GM18508 (cell line): ENCODE measurements at regions not wholly inside any gene's neighbourhood (a gene's known extent, or its start where the extent isn't known, plus 50 kb on each side); places are given as distances from the start of the nearest gene placed in this dataset.

ENCODE experiments used
- ATAC-seq: cut with Tn5 transposase; IDR thresholded peaks from one replicate; pipeline ENCODE4 v1.9.1; 2021; ENCODE audit warnings: moderate number of reproducible peaks; ENCODE audit not compliant: insufficient read depth, unreplicated experiment

- ATAC-seq, result no peak
Measured at GRCh38 chr15:94673801-94674200, 442.4 kb downstream of the MCTP2 start.

DNA sequence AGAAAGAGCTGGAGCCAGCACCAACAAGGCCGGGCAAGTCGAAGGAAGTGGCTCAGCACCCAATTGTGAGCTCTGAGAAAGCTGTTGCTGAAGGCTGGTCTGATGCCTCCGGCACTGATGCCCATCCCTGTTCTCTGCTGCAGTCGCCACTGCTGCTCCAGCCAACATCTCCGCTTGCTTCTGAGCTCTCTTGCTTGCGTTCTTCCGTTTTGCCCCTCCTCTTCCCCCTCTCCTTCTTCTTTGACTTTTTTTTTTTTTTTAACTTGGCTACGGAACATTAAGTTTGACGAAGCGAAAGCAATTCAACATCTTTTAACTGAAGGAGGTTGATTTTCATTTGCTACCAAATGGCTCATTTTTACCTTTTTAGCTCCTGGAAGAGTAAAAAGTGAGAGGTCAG is 442.9 kb downstream of the MCTP2 start:
- no peak for ATAC-seq

DNA sequence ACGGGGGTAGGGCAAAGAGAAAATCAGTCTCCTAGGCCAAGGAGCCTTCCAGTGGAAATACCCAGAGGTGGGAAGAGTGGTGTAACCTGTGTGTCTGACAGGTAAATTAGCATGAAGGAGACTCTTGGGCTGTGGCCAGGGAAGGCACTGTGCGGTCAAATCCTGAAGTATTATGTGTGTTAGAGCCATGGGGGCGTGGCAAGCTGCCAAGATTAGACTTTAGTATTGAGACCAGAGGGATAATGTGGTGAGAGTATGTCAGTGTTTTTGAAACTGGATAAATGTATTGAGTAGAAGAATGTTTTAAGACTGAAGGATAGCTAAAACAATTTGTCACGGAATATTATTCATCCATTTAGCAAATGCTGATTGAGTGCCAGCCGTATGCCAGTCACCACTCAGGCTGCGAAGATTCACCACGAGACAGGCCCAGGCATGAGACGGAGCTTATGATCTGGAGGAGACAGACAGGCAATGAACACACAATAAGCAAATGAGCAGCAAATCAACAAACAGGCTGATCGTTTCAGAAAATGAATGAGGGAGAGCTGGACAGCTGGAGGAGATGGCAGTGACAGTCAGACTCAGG is 445.9 kb downstream of the MCTP2 start:
- no peak for ATAC-seq

GRCh38 chr15:94682171-94682570 is 450.8 kb downstream of the MCTP2 start:
- ATAC-seq, result no peak

DNA sequence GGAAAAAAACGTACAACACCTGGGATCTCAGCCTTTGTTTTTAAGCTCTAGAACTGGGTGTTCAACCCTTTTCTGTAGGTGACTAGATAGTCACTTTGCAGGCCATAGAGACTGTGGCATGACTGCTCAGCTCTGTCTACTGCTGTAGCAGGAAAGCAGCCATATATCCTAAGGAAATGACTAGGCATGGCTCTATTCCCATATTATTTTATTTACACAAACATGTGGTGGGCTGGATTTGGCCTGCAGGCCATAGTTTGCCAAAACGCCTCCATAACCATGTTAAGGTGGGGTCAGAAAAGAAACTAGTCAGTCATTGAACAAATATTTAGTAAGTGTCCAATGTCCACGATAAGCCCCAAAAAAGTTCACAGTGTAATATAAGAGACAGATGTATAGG is 452.5 kb downstream of the MCTP2 start:
- no peak for ATAC-seq

GRCh38 chr15:94691169-94691568 is 459.8 kb downstream of the MCTP2 start:
- ATAC-seq, result no peak

GRCh38 chr15:94692710-94693109 is 461.3 kb downstream of the MCTP2 start:
- no peak for ATAC-seq

DNA sequence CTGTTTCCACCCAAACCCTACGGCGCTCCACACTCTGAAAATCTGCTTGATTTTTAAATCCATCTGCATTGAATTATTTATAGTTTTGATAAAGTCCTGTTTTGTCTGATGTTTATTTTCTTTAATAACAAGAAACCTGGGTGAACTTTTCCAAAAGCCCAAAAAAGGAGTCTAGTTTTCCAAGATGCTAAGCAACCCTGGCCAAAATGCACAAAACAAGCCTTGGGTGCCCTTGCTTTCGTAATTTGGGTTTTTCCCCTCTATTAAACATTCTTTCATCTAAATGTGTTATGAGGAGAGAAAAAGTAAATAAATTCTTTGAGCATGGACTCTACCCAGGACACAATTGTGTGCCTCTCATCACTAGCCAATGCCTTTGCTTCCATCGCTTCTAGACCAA is 468.9 kb downstream of the MCTP2 start:
- no peak for ATAC-seq

DNA sequence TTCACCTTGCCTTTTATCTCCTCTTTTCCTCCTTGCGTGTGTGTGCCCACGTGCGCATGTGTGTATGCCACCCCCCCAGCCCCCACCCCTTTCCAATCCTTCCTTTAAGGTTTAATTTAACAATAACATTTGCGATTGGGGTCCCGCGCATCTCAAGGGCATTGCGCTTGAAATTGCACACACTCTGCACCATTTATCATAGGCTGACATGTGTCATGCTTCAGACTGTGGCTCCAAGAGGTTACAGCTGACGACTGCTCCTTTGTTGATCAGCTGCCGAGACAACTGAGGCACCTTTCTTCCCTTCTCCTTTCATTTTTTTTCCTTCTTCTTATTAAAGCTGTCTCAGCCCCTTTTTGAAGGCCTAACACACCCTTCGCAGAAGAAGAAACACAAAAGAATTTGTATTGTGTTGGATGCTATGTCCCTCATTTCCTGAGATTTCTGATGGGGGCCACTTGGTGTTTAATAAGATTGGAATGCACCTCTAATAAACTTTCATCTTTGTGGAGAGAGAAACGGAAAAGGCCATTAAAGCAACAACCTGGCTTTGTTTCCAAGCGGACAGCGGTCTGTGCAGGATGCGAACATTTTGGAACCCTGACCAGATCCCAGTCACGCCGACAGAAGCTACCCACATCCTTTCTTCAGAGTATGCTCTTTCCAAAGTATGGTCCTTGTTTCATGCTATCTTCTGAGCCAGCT is 470.1 kb downstream of the MCTP2 start:
- ATAC-seq, result no peak

- ATAC-seq, result no peak
Measured at GRCh38 chr15:94703596-94703995, 472.2 kb downstream of the MCTP2 start.

- no peak for ATAC-seq
Measured at GRCh38 chr15:94704421-94704820, 473.1 kb downstream of the MCTP2 start.

GRCh38 chr15:94704946-94705345 is 473.6 kb downstream of the MCTP2 start:
- ATAC-seq, result no peak

GRCh38 chr15:94709319-94709718 is 478.0 kb downstream of the MCTP2 start:
- no peak for ATAC-seq

GRCh38 chr15:94722024-94722636 is 490.8 kb downstream of the MCTP2 start:
- no peak for ATAC-seq

DNA sequence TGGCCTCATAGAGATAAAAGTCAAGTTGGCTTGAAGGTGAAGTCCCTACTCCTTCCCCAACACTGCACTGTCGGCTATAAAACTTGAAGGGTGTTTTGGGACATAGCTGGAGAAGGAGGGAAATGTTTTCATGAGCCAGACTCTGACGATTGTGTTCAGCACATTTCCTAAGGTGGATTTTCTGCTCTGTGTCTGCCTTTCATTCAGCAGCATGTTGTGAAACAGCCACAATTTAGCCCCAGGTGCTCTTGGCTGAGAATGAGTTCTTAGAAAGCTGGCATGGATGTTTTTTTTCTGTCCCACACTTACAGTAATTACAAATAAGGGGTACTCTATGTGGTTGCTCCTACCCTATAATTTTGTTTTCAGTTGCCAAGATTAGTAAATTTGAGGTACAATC is 492.4 kb downstream of the MCTP2 start:
- no peak for ATAC-seq

DNA sequence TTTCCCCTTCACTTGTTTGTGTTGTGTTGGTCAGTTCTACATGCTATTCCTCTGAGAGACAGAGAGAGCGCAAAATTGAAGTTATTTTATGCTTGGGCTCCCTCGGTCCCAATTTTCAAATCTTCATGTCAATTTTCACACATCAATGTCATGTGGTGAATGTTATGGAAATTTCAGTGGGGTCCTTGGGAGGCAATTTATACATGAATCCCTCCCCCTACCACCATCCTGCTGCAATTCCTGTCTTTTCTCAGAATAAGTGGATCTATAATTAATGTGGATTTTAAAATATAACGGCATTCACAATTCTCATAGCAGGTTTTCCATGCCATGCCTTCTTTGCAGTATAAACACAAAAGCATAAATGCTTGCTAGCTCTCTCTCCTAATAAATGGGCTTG is 499.9 kb downstream of the MCTP2 start:
- ATAC-seq, result no peak

- no peak for ATAC-seq
Measured at GRCh38 chr15:94734460-94734859, 503.1 kb downstream of the MCTP2 start.

DNA sequence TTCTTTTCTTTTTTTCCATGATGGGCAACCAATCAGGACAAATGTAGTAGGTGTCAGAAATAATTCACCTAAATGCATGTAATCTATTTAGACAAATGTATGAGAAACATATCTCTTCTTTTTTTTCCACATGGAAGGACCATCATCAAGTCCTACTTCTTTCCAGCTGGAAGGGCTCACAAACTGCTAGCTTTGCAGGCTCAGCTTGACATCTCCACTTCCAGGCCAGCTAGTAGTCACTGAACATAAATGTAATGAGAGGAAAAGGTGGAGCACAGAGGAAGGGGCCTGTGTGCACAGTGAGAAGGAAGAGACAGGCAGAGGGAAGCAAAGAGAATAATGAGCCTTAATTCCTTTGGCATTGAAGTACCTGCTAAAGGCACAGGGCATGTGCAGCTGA is 504.9 kb downstream of the MCTP2 start:
- no peak for ATAC-seq

GRCh38 chr15:94739639-94740038 is 508.3 kb downstream of the MCTP2 start:
- no peak for ATAC-seq

- ATAC-seq, result no peak
Measured at GRCh38 chr15:94740469-94740868, 509.1 kb downstream of the MCTP2 start.

DNA sequence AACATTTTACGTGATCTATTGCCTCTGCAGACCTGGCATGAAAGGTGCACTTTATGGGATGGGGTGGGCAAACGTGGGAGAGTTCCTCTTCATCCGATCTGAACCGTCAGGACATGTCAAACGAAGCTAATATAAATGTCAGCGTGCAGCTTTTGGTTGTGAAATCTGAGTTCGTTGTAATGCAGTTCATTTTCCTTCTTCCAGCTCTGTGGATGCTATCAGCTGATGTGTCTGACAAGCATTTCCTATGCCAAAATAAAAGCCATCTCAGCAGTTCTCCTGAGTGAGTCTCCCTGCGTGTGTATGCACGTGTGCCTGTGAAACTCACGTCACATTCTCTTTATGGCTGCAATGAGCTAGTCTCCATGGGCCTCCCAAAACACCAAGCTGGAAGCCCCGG is 512.3 kb downstream of the MCTP2 start:
- ATAC-seq, result no peak
